H1 (cell line): ENCODE measurements at regions not wholly inside any gene's neighbourhood (a gene's known extent, or its start where the extent isn't known, plus 50 kb on each side); places are given as distances from the start of the nearest gene placed in this dataset.

Source experiments
- CTCF ChIA-PET: fragments of 300-600 bp; sonication (Branson Sonifier 250); formaldehyde crosslinking; loops from one replicate; lab custom pipeline; 2021; ENCODE audit not compliant: partially characterized antibody; lab: Charles Lee
- POLR2A ChIA-PET: fragments of 300-600 bp; sonication (Branson Sonifier 250); formaldehyde crosslinking; loops from one replicate; lab custom pipeline; 2021; ENCODE audit warnings: inconsistent platforms; ENCODE audit not compliant: partially characterized antibody; lab: Charles Lee
- DNase-seq, 2 experiments: peaks; one replicate each; pipeline versions ENCODE4 v3.0.0 to v3.0.0-alpha.2; 2010 to 2022; ENCODE audit warnings: low spot score in 2 of 2, low read depth in 1 of 2, mixed read lengths in 1 of 2
- FAIRE-seq: peaks from 2 replicates; lab custom pipeline; 2011; peaks lifted over from hg19 to GRCh38; lab: Jason Lieb, UNC
- H2AFZ ChIP-seq: 2 replicates; pipeline ENCODE4 v1.8.1; 2012; ENCODE audit warnings: low read length, inconsistent platforms
- H2AK5ac ChIP-seq: 2 replicates; pipeline ENCODE4 v1.6.1; 2013; ENCODE audit warnings: low read depth, low read length
- H2BK120ac ChIP-seq: replicated peaks from 2 replicates; pipeline ENCODE3; 2013; ENCODE audit warnings: low read depth, low read length, inconsistent platforms
- H2BK12ac ChIP-seq: 2 replicates; pipeline ENCODE4 v1.6.1; 2013; ENCODE audit warnings: low read depth, low read length
- H2BK15ac ChIP-seq: 2 replicates; pipeline ENCODE4 v1.6.1; 2013; ENCODE audit warnings: low read length
- H2BK20ac ChIP-seq: 2 replicates; pipeline ENCODE4 v1.6.1; 2013; ENCODE audit warnings: low read length
- H2BK5ac ChIP-seq: 2 replicates; pipeline ENCODE4 v1.6.1; 2013; ENCODE audit warnings: low read depth, low read length
- H3K14ac ChIP-seq: 2 replicates; pipeline ENCODE4 v1.6.1; 2013; ENCODE audit warnings: inconsistent platforms; ENCODE audit not compliant: insufficient read length
- H3K18ac ChIP-seq: 2 replicates; pipeline ENCODE4 v1.6.1; 2013; ENCODE audit warnings: low read length; ENCODE audit errors: extremely low read depth
- H3K23ac ChIP-seq: 2 replicates; pipeline ENCODE4 v1.6.1; 2013; ENCODE audit warnings: inconsistent platforms; ENCODE audit not compliant: insufficient read length
- H3K23me2 ChIP-seq: 2 replicates; pipeline ENCODE4 v1.6.1; 2013; ENCODE audit warnings: low read depth, low read length
- H3K27ac ChIP-seq: 2 replicates; pipeline ENCODE4 v1.6.1; 2011; ENCODE audit warnings: low read depth, low read length, inconsistent platforms
- H3K27me3 ChIP-seq, 4 experiments: replicated peaks in 1 of 4; 1 replicate in 1 of 4; 2 replicates in 3 of 4; pipeline versions ENCODE4 v1.6.1 to v1.8.1; 2011 to 2013; ENCODE audit warnings: low read length in 3 of 4, mild to moderate bottlenecking in 3 of 4, inconsistent platforms in 2 of 4, mixed read lengths in 2 of 4, moderate library complexity in 1 of 4; ENCODE audit not compliant: control insufficient read depth in 3 of 4, insufficient read depth in 3 of 4; ENCODE audit errors: extremely low read depth in 1 of 4
- H3K36me3 ChIP-seq, 4 experiments: 2 replicates each; pipeline versions ENCODE4 v1.6.1 to v1.8.1; 2011 to 2013; ENCODE audit warnings: mild to moderate bottlenecking in 4 of 4, low read length in 3 of 4, moderate library complexity in 2 of 4, control low read depth in 1 of 4, inconsistent platforms in 1 of 4; ENCODE audit not compliant: insufficient read depth in 4 of 4, control insufficient read depth in 2 of 4
- H3K4ac ChIP-seq: replicated peaks from 2 replicates; pipeline ENCODE3; 2013; ENCODE audit warnings: low read length, low read depth, mixed read lengths, inconsistent platforms; ENCODE audit not compliant: insufficient read length
- H3K4me1 ChIP-seq, 4 experiments: replicated peaks in 1 of 4; 1 replicate in 1 of 4; 2 replicates in 3 of 4; pipeline versions ENCODE4 v1.6.1 to v1.8.1; 2011 to 2013; ENCODE audit warnings: low read length in 3 of 4, inconsistent platforms in 2 of 4, mixed read lengths in 1 of 4; ENCODE audit not compliant: insufficient read depth in 4 of 4, control insufficient read depth in 3 of 4
- H3K4me2 ChIP-seq, 2 experiments: 2 replicates each; pipeline versions ENCODE4 v1.6.1 to v1.8.1; 2011 to 2013; ENCODE audit warnings: low read depth in 2 of 2, low read length in 2 of 2, control low read depth in 1 of 2, inconsistent platforms in 1 of 2, mild to moderate bottlenecking in 1 of 2; ENCODE audit not compliant: insufficient read depth in 1 of 2
- H3K4me3 ChIP-seq, 4 experiments: fragments of 200-600, 300-600 bp in 1 of 4; sonication (generic), shearing (Covaris generic), sonication (Bioruptor Twin) in 1 of 4; 2 replicates each; pipeline versions ENCODE4 v1.5.1 to v1.8.1; 2011 to 2016; ENCODE audit warnings: low read length in 4 of 4, low read depth in 3 of 4, control low read depth in 2 of 4, inconsistent platforms in 2 of 4, mild to moderate bottlenecking in 2 of 4, mixed read lengths in 1 of 4, moderate library complexity in 1 of 4; ENCODE audit not compliant: insufficient read depth in 2 of 4; ENCODE audit errors: extremely low read depth in 1 of 4
- H3K56ac ChIP-seq: replicated peaks from 2 replicates; pipeline ENCODE3; 2013; ENCODE audit warnings: low read depth, mild to moderate bottlenecking, mixed read lengths, low read length, inconsistent platforms; ENCODE audit not compliant: insufficient read length
- H3K79me1 ChIP-seq: 2 replicates; pipeline ENCODE4 v1.6.1; 2013; ENCODE audit warnings: low read depth, low read length, control low read depth
- H3K79me2 ChIP-seq, 2 experiments: 2 replicates each; pipeline versions ENCODE4 v1.6.1 to v1.8.1; 2012 to 2013; ENCODE audit warnings: low read length in 2 of 2, mild to moderate bottlenecking in 2 of 2, inconsistent platforms in 1 of 2; ENCODE audit not compliant: insufficient read depth in 2 of 2, control insufficient read depth in 1 of 2
- H3K9ac ChIP-seq, 4 experiments: replicated peaks in 1 of 4; 1 replicate in 1 of 4; 2 replicates in 3 of 4; pipeline versions ENCODE4 v1.6.1 to v1.8.1; 2011 to 2013; ENCODE audit warnings: low read depth in 3 of 4, low read length in 3 of 4, control low read depth in 2 of 4, mild to moderate bottlenecking in 2 of 4, moderate library complexity in 2 of 4, inconsistent platforms in 1 of 4; ENCODE audit errors: extremely low read depth in 1 of 4
- H3K9me3 ChIP-seq, 2 experiments: 2 replicates each; pipeline versions ENCODE4 v1.6.1 to v1.8.1; 2012 to 2013; ENCODE audit warnings: mild to moderate bottlenecking in 2 of 2, moderate library complexity in 2 of 2, control low read depth in 1 of 2, inconsistent platforms in 1 of 2, low read depth in 1 of 2, low read length in 1 of 2, mixed read lengths in 1 of 2; ENCODE audit not compliant: insufficient read depth in 2 of 2
- H4K20me1 ChIP-seq, 2 experiments: replicated peaks in 1 of 2; 2 replicates each; pipeline versions ENCODE3 to v1.8.1; 2011 to 2013; ENCODE audit warnings: inconsistent platforms in 2 of 2, low read length in 2 of 2, mild to moderate bottlenecking in 1 of 2; ENCODE audit not compliant: insufficient read depth in 2 of 2, control insufficient read depth in 1 of 2
- H4K5ac ChIP-seq: 2 replicates; pipeline ENCODE4 v1.6.1; 2013; ENCODE audit warnings: low read length, low read depth, mixed read lengths, inconsistent platforms; ENCODE audit not compliant: insufficient read length
- H4K8ac ChIP-seq: 2 replicates; pipeline ENCODE4 v1.8.0; 2013; ENCODE audit warnings: mild to moderate bottlenecking, moderate library complexity, low read length, inconsistent platforms; ENCODE audit not compliant: insufficient read depth; ENCODE audit errors: extremely low read depth
- H4K91ac ChIP-seq: replicated peaks from 2 replicates; pipeline ENCODE3; 2013; ENCODE audit warnings: low read length, mixed read lengths, inconsistent platforms; ENCODE audit not compliant: insufficient read length
- BCL11A ChIP-seq, 2 experiments: IDR thresholded peaks; one replicate each; pipeline ENCODE4 v1.6.1; 2011; ENCODE audit warnings: low read depth in 2 of 2, low read length in 2 of 2, mild to moderate bottlenecking in 2 of 2
- BRCA1 ChIP-seq: IDR thresholded peaks from 2 replicates; pipeline ENCODE4 v1.6.1; 2012; ENCODE audit warnings: low read depth, low read length, improper control_type of control experiment
- CTBP2 ChIP-seq: IDR thresholded peaks from 2 replicates; pipeline ENCODE4 v1.7.0; 2011; ENCODE audit warnings: borderline replicate concordance, mild to moderate bottlenecking, moderate library complexity, mixed read lengths, low read length; ENCODE audit not compliant: insufficient read depth, insufficient read length
- EP300 ChIP-seq, 2 experiments: IDR thresholded peaks; 1 replicate in 1 of 2; 2 replicates in 1 of 2; pipeline ENCODE4 v1.6.1; 2011 to 2012; ENCODE audit warnings: low read depth in 2 of 2, low read length in 2 of 2, mild to moderate bottlenecking in 2 of 2, borderline replicate concordance in 1 of 2, inconsistent platforms in 1 of 2, moderate library complexity in 1 of 2
- EZH2 ChIP-seq: fragments of 200-600 bp; sonication (generic); IDR thresholded peaks from 2 replicates; pipeline ENCODE4 v1.7.1; 2012; ENCODE audit warnings: low read depth, mild to moderate bottlenecking, moderate library complexity, low read length, inconsistent platforms; ENCODE audit not compliant: severe bottlenecking
- GABPA ChIP-seq: IDR thresholded peaks from 2 replicates; pipeline ENCODE4 v1.6.1; 2011; ENCODE audit warnings: mild to moderate bottlenecking, low read length, moderate library complexity, borderline replicate concordance; ENCODE audit not compliant: insufficient read depth
- HDAC6 ChIP-seq: IDR thresholded peaks from one replicate; pipeline ENCODE4 v1.7.1; 2012; ENCODE audit warnings: low read depth, mild to moderate bottlenecking, inconsistent platforms, low read length, moderate library complexity
- MAFK ChIP-seq: IDR thresholded peaks from 2 replicates; pipeline ENCODE4 v1.6.1; 2012; ENCODE audit warnings: low read depth, mild to moderate bottlenecking, improper control_type of control experiment, low read length
- RAD21 ChIP-seq, 2 experiments: IDR thresholded peaks in 1 of 2; conservative IDR thresholded peaks in 1 of 2; 2 replicates each; pipeline ENCODE4 v1.6.1; 2011; ENCODE audit warnings: low read depth in 2 of 2, low read length in 2 of 2, improper control_type of control experiment in 1 of 2, inconsistent platforms in 1 of 2, mild to moderate bottlenecking in 1 of 2, moderate library complexity in 1 of 2
- SP2 ChIP-seq: IDR thresholded peaks from 2 replicates; pipeline ENCODE4 v1.6.1; 2012; ENCODE audit warnings: mild to moderate bottlenecking, low read length, inconsistent platforms
- TAF7 ChIP-seq: optimal IDR thresholded peaks from 2 replicates; pipeline ENCODE3; 2011; ENCODE audit warnings: low read depth, mild to moderate bottlenecking, inconsistent platforms, low read length, moderate library complexity, borderline replicate concordance
- ZNF274 ChIP-seq: IDR thresholded peaks from 2 replicates; pipeline ENCODE4 v1.7.0; 2012; ENCODE audit warnings: low read length, borderline replicate concordance; ENCODE audit errors: extremely low read depth
- WGBS, 2 experiments: shearing (Covaris generic) in 1 of 2; methylation state at CpG; one replicate each; pipeline versions ENCODE4 v1.1.6 to v1.1.7; 2013 to 2015; ENCODE audit warnings: low lambda C conversion rate in 2 of 2, mixed read lengths in 2 of 2, inconsistent platforms in 1 of 2, low coverage in 1 of 2, missing lambda C conversion rate in 1 of 2; ENCODE audit not compliant: insufficient replicate concordance in 2 of 2, insufficient coverage in 1 of 2, insufficient read length in 1 of 2; ENCODE audit errors: extremely low coverage in 1 of 2, missing lambda C conversion rate in 1 of 2; 5-methylcytosine and 5-hydroxymethylcytosine counted together

DNA sequence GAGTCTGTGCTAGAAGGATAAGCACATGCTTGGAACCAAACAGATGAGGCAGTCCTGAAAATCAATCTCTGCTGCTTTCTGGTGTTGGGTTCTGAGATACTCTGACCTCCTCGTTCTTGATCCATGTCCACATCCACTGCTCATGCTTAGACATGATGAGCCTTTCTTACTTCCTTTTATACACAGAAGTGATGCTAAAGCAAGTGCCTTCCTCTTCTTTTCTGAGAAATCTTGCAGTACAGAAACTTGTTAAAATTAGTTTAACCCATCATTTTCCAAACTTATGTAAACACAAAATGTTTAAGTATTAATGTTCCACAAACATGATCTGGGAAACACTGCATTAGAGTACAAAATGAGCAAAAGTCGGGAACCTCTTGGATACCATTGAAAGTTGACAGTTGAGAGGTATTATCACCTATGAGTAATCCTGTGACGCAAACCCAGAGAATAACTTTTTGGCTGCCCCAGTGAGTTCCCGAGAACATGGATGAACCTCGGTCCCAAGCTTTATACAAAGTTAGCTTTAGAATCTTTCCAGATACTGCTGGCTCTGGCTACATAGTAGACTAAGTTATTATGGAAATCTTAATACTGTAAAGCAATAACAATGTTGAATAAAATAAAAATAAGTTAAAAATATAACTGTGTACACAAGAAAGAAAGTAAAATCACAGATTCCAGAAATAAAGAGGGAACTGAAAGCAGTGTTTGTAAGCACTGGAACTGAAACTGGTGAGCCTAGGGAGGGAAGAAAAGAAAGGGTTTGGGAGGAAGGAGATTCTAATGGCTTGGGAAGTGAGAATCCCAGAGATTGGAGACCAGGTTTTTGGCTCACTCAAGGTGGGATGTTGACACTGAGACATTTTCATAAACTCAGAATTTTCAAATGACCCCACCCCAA, 429.3 kb upstream of the RUNX1 start:
- no peak overlapping the region for H4K8ac ChIP-seq
- no peak overlapping the region for H3K4me2 ChIP-seq
- H2BK5ac ChIP-seq = no peak overlapping the region
- no peak overlapping the region for H3K14ac ChIP-seq
- H4K20me1 ChIP-seq = no peaks in the 10 kb centered on the region
- H2AK5ac ChIP-seq = no peak overlapping the region
- H2BK20ac ChIP-seq = no peak overlapping the region
- POLR2A ChIA-PET = no interaction called here
- H3K4me3 ChIP-seq = no peak overlapping the region
- H3K23ac ChIP-seq = no peak overlapping the region
- H3K27me3 ChIP-seq = no peaks in the 10 kb centered on the region
- H4K5ac ChIP-seq = no peak overlapping the region
- H3K4me1 ChIP-seq = peaks cover 0 to 6% (median 3%) of the 10 kb centered on the region in 4 experiments; a peak in 5 of 7 replicates
- H3K18ac ChIP-seq = no peak overlapping the region
- no peaks in the 10 kb centered on the region for H3K79me1 ChIP-seq
- CTCF ChIA-PET = no interaction called here
- no peak overlapping the region for H3K56ac ChIP-seq
- DNase-seq = no peak
- H3K23me2 ChIP-seq = no peaks in the 10 kb centered on the region
- no peak overlapping the region for H3K4ac ChIP-seq
- WGBS, 2 experiments = 95% methylated on average over 5 of the region's 5 CpGs; no CpG with 5 or more reads in 1 of the 2 experiments
- FAIRE-seq = no peak
- H2BK12ac ChIP-seq = no peak overlapping the region
- H3K36me3 ChIP-seq = no peaks in the 10 kb centered on the region
- peaks cover 0 to 6% of the 10 kb centered on the region in 2 experiments; a peak in 1 of 4 replicates for H3K9me3 ChIP-seq
- no peak overlapping the region for H2AFZ ChIP-seq
- H3K79me2 ChIP-seq = no peaks in the 10 kb centered on the region
- H2BK15ac ChIP-seq = no peak overlapping the region
- H3K27ac ChIP-seq = no peak overlapping the region
- H3K9ac ChIP-seq = no peak overlapping the region
- H4K91ac ChIP-seq = no peak overlapping the region
- no peak overlapping the region for H2BK120ac ChIP-seq
- no peak for TF ChIP-seq EP300 (IDR thresholded peaks at IDR 0.05; ENCODE audit: borderline replicate concordance in 1 of 2, low read depth in 2 of 2, low read length in 2 of 2)
- TF ChIP-seq HDAC6 = no peak
- TF ChIP-seq TAF7 = no peak
- no peak for TF ChIP-seq MAFK
- no peak for TF ChIP-seq CTBP2
- no peak for TF ChIP-seq GABPA
- no peak for TF ChIP-seq BCL11A (IDR thresholded peaks at IDR 0.05; ENCODE audit: low read depth in 2 of 2, low read length in 2 of 2)
- TF ChIP-seq SP2 = no peak
- TF ChIP-seq RAD21 (IDR thresholded peaks at IDR 0.05 in 1 of 2, conservative IDR thresholded peaks at IDR 0.05 in 1 of 2; ENCODE audit: low read depth in 2 of 2, low read length in 2 of 2) = no peak
- TF ChIP-seq ZNF274 = no peak
- no peak for TF ChIP-seq EZH2
- TF ChIP-seq BRCA1 = no peak
